Gastrocnemius medialis (tissue), 4 donors: ENCODE measurements at regions not wholly inside any gene's neighbourhood (a gene's known extent, or its start where the extent isn't known, plus 50 kb on each side); places are given as distances from the start of the nearest gene placed in this dataset.

ENCODE experiments used
- ATAC-seq, 2 donors: fragments of 150-250 bp; one replicate each; pipeline ENCODE4 v1.9.1; 2016
- DNase-seq, 2 donors: peaks; one replicate each; pipeline ENCODE4 v3.0.0-alpha.2; 2019
- H3K27ac ChIP-seq, 4 donors: fragments of 200-600 bp; sonication (generic); 1 replicate in 1 of 4; 2 replicates in 3 of 4; pipeline ENCODE4 v1.5.1; 2016 to 2018; ENCODE audit warnings: mild to moderate bottlenecking in 2 of 4, moderate library complexity in 1 of 4
- H3K27me3 ChIP-seq, 3 donors: fragments of 200-600 bp; sonication (generic) in 2 of 3; 1 replicate in 1 of 3; 2 replicates in 2 of 3; pipeline versions ENCODE4 v1.5.1 to v1.6.0; 2016 to 2019; ENCODE audit warnings: mild to moderate bottlenecking in 1 of 3, moderate library complexity in 1 of 3
- H3K36me3 ChIP-seq, 2 donors: fragments of 200-600 bp; sonication (generic) in 1 of 2; one replicate each; pipeline ENCODE4 v1.5.1; 2017 to 2018
- H3K4me1 ChIP-seq, 2 donors: fragments of 200-600 bp; sonication (generic) in 1 of 2; one replicate each; pipeline ENCODE4 v1.5.1; 2016 to 2017; ENCODE audit warnings: mild to moderate bottlenecking in 2 of 2
- H3K4me3 ChIP-seq, 4 donors: fragments of 200-600 bp; sonication (generic) in 3 of 4; 1 replicate in 1 of 4; 2 replicates in 3 of 4; pipeline ENCODE4 v1.5.1; 2016 to 2019; ENCODE audit warnings: mild to moderate bottlenecking in 2 of 4
- H3K9me3 ChIP-seq, 3 donors: fragments of 200-600 bp; sonication (generic) in 2 of 3; 1 replicate in 1 of 3; 2 replicates in 2 of 3; pipeline ENCODE4 v1.5.1; 2016 to 2019
- POLR2A ChIP-seq, 2 donors: fragments of 450-650 bp; IDR thresholded peaks; one replicate each; pipeline ENCODE4 v1.6.1; 2017; ENCODE audit warnings: antibody characterized with exemption in 2 of 2, mild to moderate bottlenecking in 2 of 2, moderate library complexity in 2 of 2
- in situ Hi-C, 4 donors: fragments of 200-750 bp; cut with MboI; loops; one replicate each; pipeline versions ENCODE4 v1.15.0 to v1.8.0; 2017; ENCODE audit warnings: low sequenced_read_pairs in 4 of 4
- intact Hi-C: fragments of 100-400 bp; cut with DNase I; formaldehyde crosslinking; loops from one replicate; pipeline ENCODE4 v1.15.1; 2023; ENCODE audit warnings: low total_unique reads
- TF ChIP-seq, protein P1 (sequence below), 5 experiments: fragments of 450-650 bp in 3 of 5; fragments of 200-600 bp in 2 of 5; sonication (generic) in 2 of 5; IDR thresholded peaks in 4 of 5; conservative IDR thresholded peaks in 1 of 5; 1 replicate in 4 of 5; 2 replicates in 1 of 5; pipeline ENCODE4 v1.5.1; 2016 to 2019; ENCODE audit warnings: antibody characterized with exemption in 5 of 5, mild to moderate bottlenecking in 3 of 5, moderate library complexity in 3 of 5

DNA sequence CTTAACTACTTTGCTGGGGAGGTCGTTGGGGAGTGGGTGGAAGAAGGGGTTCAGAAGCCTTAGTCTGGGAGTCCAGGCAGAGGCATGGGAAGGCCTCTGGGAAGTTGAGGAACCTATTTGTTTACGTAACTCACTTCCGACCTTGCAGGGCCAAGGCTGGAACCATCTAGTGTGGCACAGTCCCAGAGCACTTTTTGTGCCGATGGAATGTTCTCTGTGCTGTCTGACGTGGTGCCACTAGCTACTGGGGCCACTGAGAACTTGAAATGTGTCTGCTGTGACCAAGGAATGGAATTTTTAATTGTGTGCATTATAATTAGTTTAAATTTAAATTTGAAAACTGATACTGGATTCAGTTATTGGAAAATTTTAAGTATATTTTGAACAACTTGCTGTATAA lies 139.7 kb downstream of the FAM161A start:
- Histone ChIP-seq H3K27me3 (no peaks in the 10 kb centered on the region), H3K9me3 (no peaks in the 10 kb centered on the region), H3K36me3 (no peaks in the 10 kb centered on the region), H3K4me3 (no peak overlapping the region), H3K4me1 (peaks cover 32 to 46% of the 10 kb centered on the region in 2 donors), H3K27ac (peak overlapping the region; percentile 81 to 93 (median 92))
- intact Hi-C loops = no loop called here
- in situ Hi-C loops = no loop called here
- peak; percentile 81 to 92 for ATAC-seq
- TF ChIP-seq POLR2A (IDR thresholded peaks at IDR 0.05) = peak in 1 of 2 donors; percentile 25
- TF ChIP-seq, protein P1, sequence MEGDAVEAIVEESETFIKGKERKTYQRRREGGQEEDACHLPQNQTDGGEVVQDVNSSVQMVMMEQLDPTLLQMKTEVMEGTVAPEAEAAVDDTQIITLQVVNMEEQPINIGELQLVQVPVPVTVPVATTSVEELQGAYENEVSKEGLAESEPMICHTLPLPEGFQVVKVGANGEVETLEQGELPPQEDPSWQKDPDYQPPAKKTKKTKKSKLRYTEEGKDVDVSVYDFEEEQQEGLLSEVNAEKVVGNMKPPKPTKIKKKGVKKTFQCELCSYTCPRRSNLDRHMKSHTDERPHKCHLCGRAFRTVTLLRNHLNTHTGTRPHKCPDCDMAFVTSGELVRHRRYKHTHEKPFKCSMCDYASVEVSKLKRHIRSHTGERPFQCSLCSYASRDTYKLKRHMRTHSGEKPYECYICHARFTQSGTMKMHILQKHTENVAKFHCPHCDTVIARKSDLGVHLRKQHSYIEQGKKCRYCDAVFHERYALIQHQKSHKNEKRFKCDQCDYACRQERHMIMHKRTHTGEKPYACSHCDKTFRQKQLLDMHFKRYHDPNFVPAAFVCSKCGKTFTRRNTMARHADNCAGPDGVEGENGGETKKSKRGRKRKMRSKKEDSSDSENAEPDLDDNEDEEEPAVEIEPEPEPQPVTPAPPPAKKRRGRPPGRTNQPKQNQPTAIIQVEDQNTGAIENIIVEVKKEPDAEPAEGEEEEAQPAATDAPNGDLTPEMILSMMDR (IDR thresholded peaks at IDR 0.05 in 4 of 5, conservative IDR thresholded peaks at IDR 0.05 in 1 of 5) = no peak
- DNase-seq = peak; percentile 81 to 91

- no peak overlapping the region for H3K4me3 ChIP-seq
- H3K27me3 ChIP-seq = no peaks in the 10 kb centered on the region
- no peaks in the 10 kb centered on the region for H3K36me3 ChIP-seq
- peak; percentile 19 to 51 for ATAC-seq
- peak overlapping the region; percentile 81 to 93 (median 92) for H3K27ac ChIP-seq
- no peaks in the 10 kb centered on the region for H3K9me3 ChIP-seq
- intact Hi-C loops = no loop called here
- TF ChIP-seq, protein P1 (IDR thresholded peaks at IDR 0.05 in 4 of 5, conservative IDR thresholded peaks at IDR 0.05 in 1 of 5) = no peak
- TF ChIP-seq POLR2A (IDR thresholded peaks at IDR 0.05) = no peak
- DNase-seq = no peak
- H3K4me1 ChIP-seq = peaks cover 26 to 45% of the 10 kb centered on the region in 2 donors
- in situ Hi-C loops = no loop called here
Observed at GRCh38 chr2:61713457-61713856, 140.4 kb downstream of the FAM161A start.

GRCh38 chr2:61712060-61712459 lies 141.8 kb downstream of the FAM161A start:
- Histone ChIP-seq H3K27ac (peak overlapping the region in 3 of 4 donors; percentile 81 to 93 (median 91)), H3K4me1 (peaks cover 27 to 54% of the 10 kb centered on the region in 2 donors), H3K4me3 (no peak overlapping the region), H3K9me3 (no peaks in the 10 kb centered on the region), H3K36me3 (no peaks in the 10 kb centered on the region), H3K27me3 (no peaks in the 10 kb centered on the region)
- intact Hi-C loops = no loop called here
- DNase-seq = no peak
- TF ChIP-seq, protein P1 (IDR thresholded peaks at IDR 0.05 in 4 of 5, conservative IDR thresholded peaks at IDR 0.05 in 1 of 5) = no peak
- no peak for TF ChIP-seq POLR2A (IDR thresholded peaks at IDR 0.05)
- in situ Hi-C loops = no loop called here
- ATAC-seq = no peak

DNA sequence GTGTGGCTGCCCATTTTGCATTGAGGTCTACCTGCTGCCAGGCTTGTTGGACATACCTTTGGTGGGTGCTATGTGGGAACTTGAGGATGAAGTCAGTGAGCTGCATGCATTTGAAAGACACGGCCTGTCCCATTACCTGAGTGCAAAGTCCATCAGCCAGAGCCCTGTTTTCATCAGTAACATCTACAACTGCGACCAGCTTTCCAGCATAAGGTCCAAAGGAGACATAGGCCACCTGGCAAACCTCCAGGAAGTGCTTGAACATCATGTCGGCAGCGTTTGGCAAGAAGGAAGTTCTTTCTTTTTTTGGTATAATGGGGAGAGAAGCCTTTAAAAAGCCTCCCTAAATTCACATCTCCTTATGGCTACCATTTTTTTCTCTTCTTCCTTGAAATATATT lies 143.1 kb downstream of the FAM161A start:
- H3K4me3 ChIP-seq = no peak overlapping the region
- no peak for DNase-seq
- H3K36me3 ChIP-seq = no peaks in the 10 kb centered on the region
- intact Hi-C loops = no loop called here
- H3K27me3 ChIP-seq = no peaks in the 10 kb centered on the region
- peak overlapping the region in 3 of 4 donors; percentile 89 to 98 (median 95) for H3K27ac ChIP-seq
- H3K4me1 ChIP-seq = peaks cover 38 to 67% of the 10 kb centered on the region in 2 donors
- no peak for ATAC-seq
- in situ Hi-C loops = no loop called here
- no peaks in the 10 kb centered on the region for H3K9me3 ChIP-seq
- no peak for TF ChIP-seq POLR2A (IDR thresholded peaks at IDR 0.05)
- TF ChIP-seq, protein P1 (IDR thresholded peaks at IDR 0.05 in 4 of 5, conservative IDR thresholded peaks at IDR 0.05 in 1 of 5) = no peak
